ENCODE measurements at regions not wholly inside any gene's neighbourhood (a gene's known extent, or its start where the extent isn't known, plus 50 kb on each side); places are given as distances from the start of the nearest gene placed in this dataset.

DNA sequence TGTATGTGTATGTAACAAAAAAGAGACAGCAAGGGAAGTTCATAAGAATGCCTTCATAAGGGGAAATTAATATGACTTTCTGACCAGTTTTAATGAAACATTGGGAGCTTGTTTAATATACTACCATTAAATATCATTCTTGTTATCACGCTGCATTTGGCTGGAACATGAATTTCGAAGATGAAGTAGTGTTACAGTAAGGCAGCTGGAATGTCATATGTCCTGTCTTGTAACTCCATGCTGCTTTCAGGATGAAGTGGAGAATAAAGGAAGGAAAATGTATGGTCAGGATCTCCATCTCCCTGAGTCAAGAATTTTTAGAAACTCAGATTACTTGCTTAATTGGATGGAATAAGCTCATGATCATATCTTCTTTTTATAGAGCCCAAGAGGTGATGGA is 61.5 kb upstream of the DMAC1 start:
- no peak for DNase-seq (ENCODE audit: low spot score, unreplicated experiment)
- TF ChIP-seq, protein P1, sequence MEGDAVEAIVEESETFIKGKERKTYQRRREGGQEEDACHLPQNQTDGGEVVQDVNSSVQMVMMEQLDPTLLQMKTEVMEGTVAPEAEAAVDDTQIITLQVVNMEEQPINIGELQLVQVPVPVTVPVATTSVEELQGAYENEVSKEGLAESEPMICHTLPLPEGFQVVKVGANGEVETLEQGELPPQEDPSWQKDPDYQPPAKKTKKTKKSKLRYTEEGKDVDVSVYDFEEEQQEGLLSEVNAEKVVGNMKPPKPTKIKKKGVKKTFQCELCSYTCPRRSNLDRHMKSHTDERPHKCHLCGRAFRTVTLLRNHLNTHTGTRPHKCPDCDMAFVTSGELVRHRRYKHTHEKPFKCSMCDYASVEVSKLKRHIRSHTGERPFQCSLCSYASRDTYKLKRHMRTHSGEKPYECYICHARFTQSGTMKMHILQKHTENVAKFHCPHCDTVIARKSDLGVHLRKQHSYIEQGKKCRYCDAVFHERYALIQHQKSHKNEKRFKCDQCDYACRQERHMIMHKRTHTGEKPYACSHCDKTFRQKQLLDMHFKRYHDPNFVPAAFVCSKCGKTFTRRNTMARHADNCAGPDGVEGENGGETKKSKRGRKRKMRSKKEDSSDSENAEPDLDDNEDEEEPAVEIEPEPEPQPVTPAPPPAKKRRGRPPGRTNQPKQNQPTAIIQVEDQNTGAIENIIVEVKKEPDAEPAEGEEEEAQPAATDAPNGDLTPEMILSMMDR (IDR thresholded peaks at IDR 0.05; ENCODE audit: unreplicated experiment), result no peak
- Mint-ChIP-seq H3K27me3 (peaks cover 2% of the 10 kb centered on the region), H3K4me3 (ENCODE audit: low read depth) (no peak overlapping the region), H3K36me3 (ENCODE audit: insufficient read depth) (no peaks in the 10 kb centered on the region), H3K4me1 (ENCODE audit: low read depth) (peaks cover 13% of the 10 kb centered on the region), H3K9me3 (ENCODE audit: low read depth) (peaks cover 4% of the 10 kb centered on the region), H3K27ac (no peak overlapping the region)

DNA sequence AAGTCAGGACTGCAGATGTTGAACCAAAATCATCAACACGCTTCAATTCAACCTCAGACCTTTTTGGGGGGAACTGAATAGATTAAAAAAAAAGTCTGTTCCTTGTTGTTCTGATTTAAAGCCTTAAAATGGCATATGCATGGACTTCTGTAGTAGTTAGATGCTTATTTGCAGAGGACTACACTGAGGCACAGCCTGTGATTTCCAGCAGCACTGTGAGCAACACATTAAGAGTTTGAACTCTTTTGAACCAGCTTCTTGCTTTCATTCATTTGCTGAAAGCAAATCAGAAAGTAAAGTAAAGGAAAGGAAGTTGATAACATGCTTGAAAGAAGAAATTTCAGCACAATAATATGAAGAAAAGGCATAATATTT is 60.7 kb upstream of the DMAC1 start:
- TF ChIP-seq, protein P1 (IDR thresholded peaks at IDR 0.05; ENCODE audit: unreplicated experiment), result no peak
- Mint-ChIP-seq H3K36me3 (ENCODE audit: insufficient read depth) (no peaks in the 10 kb centered on the region), H3K4me3 (ENCODE audit: low read depth) (no peak overlapping the region), H3K27me3 (peaks cover 2% of the 10 kb centered on the region), H3K9me3 (ENCODE audit: low read depth) (peaks cover 4% of the 10 kb centered on the region), H3K4me1 (ENCODE audit: low read depth) (peaks cover 13% of the 10 kb centered on the region), H3K27ac (no peak overlapping the region)
- no peak for DNase-seq (ENCODE audit: low spot score, unreplicated experiment)

- H3K4me3 Mint-ChIP-seq (ENCODE audit: low read depth), result no peak overlapping the region
- H3K27me3 Mint-ChIP-seq, result peaks cover 2% of the 10 kb centered on the region
- no peaks in the 10 kb centered on the region for H3K9me3 Mint-ChIP-seq (ENCODE audit: low read depth)
- no peaks in the 10 kb centered on the region for H3K36me3 Mint-ChIP-seq (ENCODE audit: insufficient read depth)
- TF ChIP-seq, protein P1 (IDR thresholded peaks at IDR 0.05; ENCODE audit: unreplicated experiment), result no peak
- no peak overlapping the region for H3K27ac Mint-ChIP-seq
- H3K4me1 Mint-ChIP-seq (ENCODE audit: low read depth), result peaks cover 13% of the 10 kb centered on the region
- DNase-seq (ENCODE audit: low spot score, unreplicated experiment), result no peak
Observed at GRCh38 chr9:7859701-7860334, 60.2 kb upstream of the DMAC1 start.

DNA sequence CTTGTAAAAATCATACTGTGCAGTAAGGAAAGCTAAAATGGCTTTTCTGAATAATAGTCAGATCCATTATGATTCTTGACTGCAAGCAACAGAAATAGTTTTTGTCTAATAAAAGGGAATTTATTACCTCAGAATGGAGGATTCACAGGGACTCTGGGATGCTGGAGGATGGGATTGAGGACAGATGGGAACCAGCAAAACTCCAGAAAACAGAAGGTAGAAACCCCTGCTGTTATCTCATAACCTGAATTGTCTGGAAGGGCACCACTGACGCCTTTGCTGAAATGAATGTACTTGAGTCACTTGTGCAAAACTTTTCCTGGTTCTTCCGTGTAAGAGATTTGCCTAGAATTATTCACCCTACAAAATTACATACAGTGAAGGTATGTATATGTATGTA is 58.6 kb upstream of the DMAC1 start:
- no peak overlapping the region for H3K27ac Mint-ChIP-seq
- DNase-seq (ENCODE audit: low spot score, unreplicated experiment), result no peak
- no peak overlapping the region for H3K4me3 Mint-ChIP-seq (ENCODE audit: low read depth)
- no peaks in the 10 kb centered on the region for H3K36me3 Mint-ChIP-seq (ENCODE audit: insufficient read depth)
- TF ChIP-seq, protein P1 (IDR thresholded peaks at IDR 0.05; ENCODE audit: unreplicated experiment), result no peak
- peaks cover 2% of the 10 kb centered on the region for H3K27me3 Mint-ChIP-seq
- H3K9me3 Mint-ChIP-seq (ENCODE audit: low read depth), result no peaks in the 10 kb centered on the region
- H3K4me1 Mint-ChIP-seq (ENCODE audit: low read depth), result peaks cover 13% of the 10 kb centered on the region

- Mint-ChIP-seq H3K27ac (no peak overlapping the region), H3K36me3 (ENCODE audit: insufficient read depth) (no peaks in the 10 kb centered on the region), H3K4me3 (ENCODE audit: low read depth) (no peak overlapping the region), H3K27me3 (peaks cover 2% of the 10 kb centered on the region), H3K9me3 (ENCODE audit: low read depth) (peaks cover 5% of the 10 kb centered on the region), H3K4me1 (ENCODE audit: low read depth) (peaks cover 2% of the 10 kb centered on the region)
- TF ChIP-seq, protein P1 (IDR thresholded peaks at IDR 0.05; ENCODE audit: unreplicated experiment), result no peak
- no peak for DNase-seq (ENCODE audit: low spot score, unreplicated experiment)
Observed at GRCh38 chr9:7854763-7855162, 55.2 kb upstream of the DMAC1 start.

Data from progenitor cell of endocrine pancreas (in vitro differentiated cells).